ENCODE measurements at regions not wholly inside any gene's neighbourhood (a gene's known extent, or its start where the extent isn't known, plus 50 kb on each side); places are given as distances from the start of the nearest gene placed in this dataset.

GRCh38 chr9:107173422-107174180 is 109.5 kb upstream of the RAD23B start:
- TF ChIP-seq CTCF (IDR thresholded peaks at IDR 0.05; ENCODE audit: low read depth, low read length) = no peak
- no peak for DNase-seq (ENCODE audit: low read depth, low spot score)
- in situ Hi-C loops (cut with HindIII; ENCODE audit: low sequenced_read_pairs) = no loop called here
- H3K4me3 ChIP-seq (ENCODE audit: low read depth, low read length) = no peak overlapping the region

GRCh38 chr9:107174441-107174840 is 108.6 kb upstream of the RAD23B start:
- peak; percentile 56 for DNase-seq (ENCODE audit: low read depth, low spot score)
- in situ Hi-C loops (cut with HindIII; ENCODE audit: low sequenced_read_pairs) = no loop called here
- no peak overlapping the region for H3K4me3 ChIP-seq (ENCODE audit: low read depth, low read length)
- TF ChIP-seq CTCF (IDR thresholded peaks at IDR 0.05; ENCODE audit: low read depth, low read length) = no peak

- DNase-seq (ENCODE audit: low read depth, low spot score) = no peak
- in situ Hi-C loops (cut with HindIII; ENCODE audit: low sequenced_read_pairs) = no loop called here
- H3K4me3 ChIP-seq (ENCODE audit: low read depth, low read length) = no peak overlapping the region
- no peak for TF ChIP-seq CTCF (IDR thresholded peaks at IDR 0.05; ENCODE audit: low read depth, low read length)
Observed at GRCh38 chr9:107175041-107175440, 108.0 kb upstream of the RAD23B start.

GRCh38 chr9:107175816-107176435 is 107.2 kb upstream of the RAD23B start:
- no peak for DNase-seq (ENCODE audit: low read depth, low spot score)
- no peak for TF ChIP-seq CTCF (IDR thresholded peaks at IDR 0.05; ENCODE audit: low read depth, low read length)
- in situ Hi-C loops (cut with HindIII; ENCODE audit: low sequenced_read_pairs) = no loop called here
- no peak overlapping the region for H3K4me3 ChIP-seq (ENCODE audit: low read depth, low read length)

- no peak overlapping the region for H3K4me3 ChIP-seq (ENCODE audit: low read depth, low read length)
- DNase-seq (ENCODE audit: low read depth, low spot score) = no peak
- in situ Hi-C loops (cut with HindIII; ENCODE audit: low sequenced_read_pairs) = no loop called here
- TF ChIP-seq CTCF (IDR thresholded peaks at IDR 0.05; ENCODE audit: low read depth, low read length) = no peak
Observed at GRCh38 chr9:107176436-107177151, 106.5 kb upstream of the RAD23B start.

- DNase-seq (ENCODE audit: low read depth, low spot score) = no peak
- no peak for TF ChIP-seq CTCF (IDR thresholded peaks at IDR 0.05; ENCODE audit: low read depth, low read length)
- in situ Hi-C loops (cut with HindIII; ENCODE audit: low sequenced_read_pairs) = no loop called here
- H3K4me3 ChIP-seq (ENCODE audit: low read depth, low read length) = no peak overlapping the region
Observed at GRCh38 chr9:107177243-107177839, 105.7 kb upstream of the RAD23B start.
